Neural crest cell (in vitro differentiated cells): ENCODE measurements at regions not wholly inside any gene's neighbourhood (a gene's known extent, or its start where the extent isn't known, plus 50 kb on each side); places are given as distances from the start of the nearest gene placed in this dataset.

ENCODE experiments used
- DNase-seq: peaks from one replicate; pipeline ENCODE4 v3.0.0; 2021; ENCODE audit warnings: low read depth, mixed read lengths, low spot score
- H3K27ac Mint-ChIP-seq: one replicate; pipeline ENCODE4 v1.8.0; 2021; ENCODE audit warnings: mild to moderate bottlenecking, mixed read lengths; ENCODE audit not compliant: unreplicated experiment
- H3K27me3 Mint-ChIP-seq: 2 replicates; pipeline ENCODE4 v1.8.0; 2021; ENCODE audit warnings: low read depth, mild to moderate bottlenecking, mixed read lengths
- H3K36me3 Mint-ChIP-seq: 2 replicates; pipeline ENCODE4 v1.8.0; 2021; ENCODE audit warnings: low read depth, mild to moderate bottlenecking, mixed read lengths
- H3K4me1 Mint-ChIP-seq: 2 replicates; pipeline ENCODE4 v1.8.0; 2021; ENCODE audit warnings: mixed read lengths
- H3K4me3 Mint-ChIP-seq: one replicate; pipeline ENCODE4 v1.8.0; 2021; ENCODE audit warnings: mild to moderate bottlenecking, mixed read lengths
- H3K9me3 Mint-ChIP-seq: 2 replicates; pipeline ENCODE4 v1.8.0; 2021; ENCODE audit warnings: mixed read lengths
- TF ChIP-seq, protein P1 (sequence below): fragments of 200-600 bp; sonication (generic); conservative IDR thresholded peaks from 2 replicates; pipeline ENCODE4 v1.5.0; 2021; ENCODE audit warnings: antibody characterized with exemption, mild to moderate bottlenecking

DNA sequence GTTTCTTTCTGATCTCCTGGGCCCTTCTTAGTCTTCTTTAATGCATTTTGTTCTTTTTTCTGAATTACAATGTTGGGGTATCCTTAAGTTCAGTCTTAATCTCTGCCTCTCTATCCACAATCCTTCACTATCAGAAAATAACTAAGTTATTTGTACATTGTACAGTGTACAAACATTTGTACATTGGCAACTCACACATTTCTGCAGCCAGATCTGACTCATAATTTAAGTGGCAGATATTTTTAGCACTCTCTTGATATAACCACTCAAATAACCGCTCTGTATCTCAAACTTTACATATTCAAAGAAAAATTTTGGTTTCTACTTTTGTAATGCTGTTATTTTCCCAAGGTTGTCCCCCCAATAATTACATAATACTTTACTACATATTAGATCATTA, 691.1 kb upstream of the SPRY2 start:
- no peak for DNase-seq
- Mint-ChIP-seq H3K36me3 (no peaks in the 10 kb centered on the region), H3K27ac (no peak overlapping the region), H3K4me3 (no peak overlapping the region), H3K9me3 (no peaks in the 10 kb centered on the region), H3K4me1 (no peaks in the 10 kb centered on the region), H3K27me3 (no peaks in the 10 kb centered on the region)
- TF ChIP-seq, protein P1, sequence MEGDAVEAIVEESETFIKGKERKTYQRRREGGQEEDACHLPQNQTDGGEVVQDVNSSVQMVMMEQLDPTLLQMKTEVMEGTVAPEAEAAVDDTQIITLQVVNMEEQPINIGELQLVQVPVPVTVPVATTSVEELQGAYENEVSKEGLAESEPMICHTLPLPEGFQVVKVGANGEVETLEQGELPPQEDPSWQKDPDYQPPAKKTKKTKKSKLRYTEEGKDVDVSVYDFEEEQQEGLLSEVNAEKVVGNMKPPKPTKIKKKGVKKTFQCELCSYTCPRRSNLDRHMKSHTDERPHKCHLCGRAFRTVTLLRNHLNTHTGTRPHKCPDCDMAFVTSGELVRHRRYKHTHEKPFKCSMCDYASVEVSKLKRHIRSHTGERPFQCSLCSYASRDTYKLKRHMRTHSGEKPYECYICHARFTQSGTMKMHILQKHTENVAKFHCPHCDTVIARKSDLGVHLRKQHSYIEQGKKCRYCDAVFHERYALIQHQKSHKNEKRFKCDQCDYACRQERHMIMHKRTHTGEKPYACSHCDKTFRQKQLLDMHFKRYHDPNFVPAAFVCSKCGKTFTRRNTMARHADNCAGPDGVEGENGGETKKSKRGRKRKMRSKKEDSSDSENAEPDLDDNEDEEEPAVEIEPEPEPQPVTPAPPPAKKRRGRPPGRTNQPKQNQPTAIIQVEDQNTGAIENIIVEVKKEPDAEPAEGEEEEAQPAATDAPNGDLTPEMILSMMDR, result no peak

DNA sequence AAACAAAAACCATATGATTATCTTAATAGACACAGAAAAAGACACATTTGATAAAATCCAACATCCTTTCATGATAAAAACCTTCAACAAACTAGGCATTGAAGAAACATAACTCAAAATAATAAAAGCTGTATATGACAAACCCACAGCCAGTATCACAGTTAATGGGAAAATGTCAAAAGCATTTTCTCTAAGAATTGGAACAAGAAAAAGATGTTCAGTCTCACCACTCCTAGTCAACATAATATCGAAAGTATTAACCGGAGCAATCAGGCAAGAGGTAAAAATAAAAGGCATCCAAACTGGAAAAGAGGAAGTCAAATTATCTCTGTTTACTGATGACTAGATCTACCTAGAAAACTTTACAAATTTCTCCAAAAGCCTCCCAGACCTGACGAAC, 684.2 kb upstream of the SPRY2 start:
- Mint-ChIP-seq H3K27me3 (no peaks in the 10 kb centered on the region), H3K4me3 (no peak overlapping the region), H3K27ac (no peak overlapping the region), H3K36me3 (peaks cover 9% of the 10 kb centered on the region), H3K9me3 (peaks cover 21% of the 10 kb centered on the region), H3K4me1 (no peaks in the 10 kb centered on the region)
- TF ChIP-seq, protein P1, result no peak
- no peak for DNase-seq

DNA sequence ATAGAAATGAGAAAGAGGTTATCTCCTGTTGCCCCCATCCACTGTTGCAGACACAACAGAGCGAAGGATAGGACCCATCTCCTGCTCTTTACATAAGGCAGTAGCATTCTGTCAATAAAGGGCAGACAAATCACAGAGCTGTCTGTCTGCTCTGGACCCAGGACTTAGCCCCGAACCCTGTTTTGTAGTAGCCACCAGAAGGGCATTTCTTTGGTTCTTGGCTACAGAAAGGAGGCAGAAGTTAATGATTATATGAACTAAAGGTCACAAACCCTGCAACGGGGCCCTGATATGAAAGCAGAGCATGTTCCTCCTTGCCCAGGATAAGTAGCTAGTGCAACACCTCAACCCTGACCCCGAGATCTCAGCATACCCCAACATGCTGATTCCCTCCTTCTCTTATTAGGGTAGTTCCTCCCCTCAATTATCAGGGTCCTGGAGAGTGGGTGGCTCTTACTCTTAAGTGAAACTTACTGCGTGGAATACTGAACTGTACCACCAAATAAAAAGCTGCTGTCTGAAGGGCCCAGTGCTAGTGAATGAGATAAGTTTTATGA, 680.4 kb upstream of the SPRY2 start:
- H3K4me1 Mint-ChIP-seq, result peaks cover 10% of the 10 kb centered on the region
- peaks cover 6% of the 10 kb centered on the region for H3K36me3 Mint-ChIP-seq
- H3K4me3 Mint-ChIP-seq, result no peak overlapping the region
- peaks cover 21% of the 10 kb centered on the region for H3K9me3 Mint-ChIP-seq
- no peak for DNase-seq
- no peaks in the 10 kb centered on the region for H3K27me3 Mint-ChIP-seq
- H3K27ac Mint-ChIP-seq, result no peak overlapping the region
- TF ChIP-seq, protein P1, result no peak

DNA sequence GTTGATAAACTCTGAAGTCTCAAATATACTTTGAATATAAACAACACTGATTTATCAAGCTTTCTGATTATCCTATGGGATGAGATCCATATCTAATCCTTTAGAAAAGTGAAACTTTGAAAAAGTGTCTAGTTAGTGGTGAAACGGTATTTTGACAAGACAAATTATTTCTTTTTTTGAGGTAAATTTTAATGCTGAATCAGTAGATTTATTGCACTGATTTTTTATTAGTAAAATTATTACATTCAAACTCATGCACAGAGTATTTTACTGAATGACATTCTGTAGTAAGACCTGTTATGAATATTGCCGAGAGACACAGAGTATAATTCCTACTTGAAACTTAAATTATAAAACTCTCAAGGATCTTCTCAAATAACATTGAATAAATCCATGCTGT, 679.1 kb upstream of the SPRY2 start:
- Mint-ChIP-seq H3K36me3 (peaks cover 10% of the 10 kb centered on the region), H3K27me3 (no peaks in the 10 kb centered on the region), H3K4me3 (no peak overlapping the region), H3K27ac (no peak overlapping the region), H3K9me3 (peaks cover 16% of the 10 kb centered on the region), H3K4me1 (peaks cover 11% of the 10 kb centered on the region)
- TF ChIP-seq, protein P1, result no peak
- DNase-seq, result no peak

DNA sequence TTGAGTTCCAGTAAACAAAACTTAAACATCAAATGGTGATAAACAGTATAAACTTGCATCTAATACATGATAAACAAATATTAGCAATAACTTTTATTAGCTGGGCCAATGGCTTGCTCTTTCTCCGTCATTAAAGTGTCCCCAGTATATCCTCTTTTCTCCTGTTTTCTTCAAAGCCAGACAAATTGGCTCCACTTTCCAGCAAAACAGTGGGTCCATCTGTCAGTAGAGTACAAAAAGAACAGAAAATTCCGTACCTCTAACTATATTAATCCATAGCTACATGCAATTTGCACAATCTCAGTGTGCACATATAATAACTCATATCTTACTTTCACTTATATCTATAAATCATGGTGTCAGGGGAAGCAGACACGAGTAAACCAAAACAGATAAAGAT, 678.0 kb upstream of the SPRY2 start:
- Mint-ChIP-seq H3K36me3 (peaks cover 13% of the 10 kb centered on the region), H3K4me1 (peaks cover 11% of the 10 kb centered on the region), H3K27ac (no peak overlapping the region), H3K4me3 (no peak overlapping the region), H3K27me3 (no peaks in the 10 kb centered on the region), H3K9me3 (peaks cover 15% of the 10 kb centered on the region)
- no peak for DNase-seq
- TF ChIP-seq, protein P1, result no peak
